ENCODE measurements at regions not wholly inside any gene's neighbourhood (a gene's known extent, or its start where the extent isn't known, plus 50 kb on each side); places are given as distances from the start of the nearest gene placed in this dataset.

DNA sequence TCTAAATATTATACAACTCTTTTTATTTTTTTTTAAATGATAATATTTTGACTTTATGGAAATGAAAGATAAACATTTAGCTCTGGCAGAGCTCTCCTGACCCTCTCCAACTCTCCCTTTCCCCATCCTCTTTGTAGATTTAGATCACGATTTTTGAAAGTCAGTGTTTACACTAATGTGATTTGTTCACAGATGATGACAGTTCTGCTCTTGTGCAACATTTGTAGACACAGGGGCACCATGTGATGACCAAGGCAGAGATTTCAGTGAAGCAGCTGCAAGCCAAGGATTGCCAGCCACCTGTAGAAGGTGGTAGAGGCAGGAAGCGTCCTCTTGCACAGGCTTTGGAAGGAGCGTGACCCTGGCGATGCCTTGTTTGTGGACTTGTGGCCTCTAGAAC is 483.2 kb downstream of the QKI start:
- no peak for TF ChIP-seq ZBTB7A (IDR thresholded peaks at IDR 0.05; ENCODE audit: low read depth)
- TF ChIP-seq EGR1 (IDR thresholded peaks at IDR 0.05): no peak
- TF ChIP-seq, protein P1, sequence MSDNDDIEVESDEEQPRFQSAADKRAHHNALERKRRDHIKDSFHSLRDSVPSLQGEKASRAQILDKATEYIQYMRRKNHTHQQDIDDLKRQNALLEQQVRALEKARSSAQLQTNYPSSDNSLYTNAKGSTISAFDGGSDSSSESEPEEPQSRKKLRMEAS (IDR thresholded peaks at IDR 0.05): no peak
- TF ChIP-seq, protein P2, sequence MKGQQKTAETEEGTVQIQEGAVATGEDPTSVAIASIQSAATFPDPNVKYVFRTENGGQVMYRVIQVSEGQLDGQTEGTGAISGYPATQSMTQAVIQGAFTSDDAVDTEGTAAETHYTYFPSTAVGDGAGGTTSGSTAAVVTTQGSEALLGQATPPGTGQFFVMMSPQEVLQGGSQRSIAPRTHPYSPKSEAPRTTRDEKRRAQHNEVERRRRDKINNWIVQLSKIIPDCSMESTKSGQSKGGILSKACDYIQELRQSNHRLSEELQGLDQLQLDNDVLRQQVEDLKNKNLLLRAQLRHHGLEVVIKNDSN (IDR thresholded peaks at IDR 0.05): no peak
- no peak for TF ChIP-seq TAF1 (IDR thresholded peaks at IDR 0.05; ENCODE audit: low read depth)
- no peak for TF ChIP-seq EP300 (IDR thresholded peaks at IDR 0.05; ENCODE audit: borderline replicate concordance)
- TF ChIP-seq TEAD4 (IDR thresholded peaks at IDR 0.05): no peak
- no peak for TF ChIP-seq CREB1 (IDR thresholded peaks at IDR 0.05; ENCODE audit: low read depth)
- no peak for TF ChIP-seq NFIC (IDR thresholded peaks at IDR 0.05)
